ENCODE measurements at regions not wholly inside any gene's neighbourhood (a gene's known extent, or its start where the extent isn't known, plus 50 kb on each side); places are given as distances from the start of the nearest gene placed in this dataset.

- intact Hi-C loops (cut with DNase I), result no loop called here
- no peaks in the 10 kb centered on the region for H3K9me3 ChIP-seq
- no peak for TF ChIP-seq CTCF (IDR thresholded peaks at IDR 0.05)
- TF ChIP-seq POLR2A (IDR thresholded peaks at IDR 0.05; ENCODE audit: low read depth), result no peak
- no peak for TF ChIP-seq POLR2AphosphoS5 (IDR thresholded peaks at IDR 0.05)
- TF ChIP-seq EP300 (IDR thresholded peaks at IDR 0.05), result no peak
- H3K27me3 ChIP-seq, result no peaks in the 10 kb centered on the region
- 43% methylated on average over 2 of the region's 2 CpGs for WGBS
- no peaks in the 10 kb centered on the region for H3K36me3 ChIP-seq
- H3K4me1 ChIP-seq, result peaks cover 0 to 10% (median 4%) of the 10 kb centered on the region in 4 donors
- no peak overlapping the region for H3K27ac ChIP-seq (replicated peaks in 1 of 4)
- DNase-seq (ENCODE audit: extremely low spot score), result no peak
- H3K4me3 ChIP-seq, result no peak overlapping the region
Measured at GRCh38 chr9:28025186-28025585, 451.9 kb upstream of the C9orf72 start.

- H3K36me3 ChIP-seq, result no peaks in the 10 kb centered on the region
- DNase-seq (ENCODE audit: extremely low spot score), result no peak
- no peaks in the 10 kb centered on the region for H3K9me3 ChIP-seq
- H3K4me3 ChIP-seq, result no peak overlapping the region
- 89% methylated on average over 5 of the region's 5 CpGs for WGBS
- H3K4me1 ChIP-seq, result no peaks in the 10 kb centered on the region
- intact Hi-C loops (cut with DNase I), result no loop called here
- no peaks in the 10 kb centered on the region for H3K27me3 ChIP-seq
- no peak for TF ChIP-seq POLR2A (IDR thresholded peaks at IDR 0.05; ENCODE audit: low read depth)
- H3K27ac ChIP-seq (replicated peaks in 1 of 4), result no peak overlapping the region
Measured at GRCh38 chr9:28031521-28032267, 458.4 kb upstream of the C9orf72 start.

GRCh38 chr9:28032268-28032590 is 458.9 kb upstream of the C9orf72 start:
- H3K4me3 ChIP-seq, result no peak overlapping the region
- no peaks in the 10 kb centered on the region for H3K9me3 ChIP-seq
- intact Hi-C loops (cut with DNase I), result no loop called here
- H3K36me3 ChIP-seq, result no peaks in the 10 kb centered on the region
- no peaks in the 10 kb centered on the region for H3K27me3 ChIP-seq
- H3K4me1 ChIP-seq, result no peaks in the 10 kb centered on the region
- TF ChIP-seq CTCF (IDR thresholded peaks at IDR 0.05), result no peak
- H3K27ac ChIP-seq (replicated peaks in 1 of 4), result no peak overlapping the region
- 94% methylated on average over 2 of the region's 2 CpGs for WGBS
- no peak for DNase-seq (ENCODE audit: extremely low spot score)

- TF ChIP-seq POLR2A (IDR thresholded peaks at IDR 0.05; ENCODE audit: low read depth), result no peak
- no peak for TF ChIP-seq EP300 (IDR thresholded peaks at IDR 0.05)
- no peak for TF ChIP-seq POLR2AphosphoS5 (IDR thresholded peaks at IDR 0.05)
- no peak for TF ChIP-seq CTCF (IDR thresholded peaks at IDR 0.05)
- no peak for DNase-seq (ENCODE audit: extremely low spot score)
- Histone ChIP-seq H3K27me3 (no peaks in the 10 kb centered on the region), H3K4me1 (no peaks in the 10 kb centered on the region), H3K9me3 (no peaks in the 10 kb centered on the region), H3K36me3 (no peaks in the 10 kb centered on the region), H3K4me3 (no peak overlapping the region), H3K27ac (replicated peaks in 1 of 4) (no peak overlapping the region)
- WGBS, result 67% methylated on average over 6 of the region's 6 CpGs
- intact Hi-C loops (cut with DNase I), result no loop called here
Measured at GRCh38 chr9:28034242-28034641, 461.0 kb upstream of the C9orf72 start.

GRCh38 chr9:28037968-28038367 is 464.7 kb upstream of the C9orf72 start:
- no peak for DNase-seq (ENCODE audit: extremely low spot score)
- 86% methylated on average over 1 of the region's 1 CpG for WGBS
- no peaks in the 10 kb centered on the region for H3K27me3 ChIP-seq
- H3K4me3 ChIP-seq, result no peak overlapping the region
- H3K36me3 ChIP-seq, result no peaks in the 10 kb centered on the region
- intact Hi-C loops (cut with DNase I), result no loop called here
- H3K9me3 ChIP-seq, result no peaks in the 10 kb centered on the region
- no peaks in the 10 kb centered on the region for H3K4me1 ChIP-seq
- no peak overlapping the region for H3K27ac ChIP-seq (replicated peaks in 1 of 4)
- TF ChIP-seq EP300 (IDR thresholded peaks at IDR 0.05), result no peak
- no peak for TF ChIP-seq POLR2A (IDR thresholded peaks at IDR 0.05; ENCODE audit: low read depth)
- TF ChIP-seq CTCF (IDR thresholded peaks at IDR 0.05), result no peak
- no peak for TF ChIP-seq POLR2AphosphoS5 (IDR thresholded peaks at IDR 0.05)

Data from esophagus muscularis mucosa (tissue), 4 donors.